GM12878 (cell line): ENCODE measurements at regions not wholly inside any gene's neighbourhood (a gene's known extent, or its start where the extent isn't known, plus 50 kb on each side); places are given as distances from the start of the nearest gene placed in this dataset.

Source experiments
- BACH1 ChIP-seq: fragments of 450-650 bp; IDR thresholded peaks from 2 replicates; pipeline ENCODE4 v1.6.1; 2017; ENCODE audit warnings: mild to moderate bottlenecking, borderline replicate concordance
- MYC ChIP-seq: IDR thresholded peaks from 2 replicates; pipeline ENCODE4 v1.6.1; 2011; ENCODE audit warnings: mild to moderate bottlenecking, low read length, moderate library complexity, inconsistent platforms; ENCODE audit not compliant: insufficient read depth, insufficient replicate concordance, insufficient read length, severe bottlenecking
- TF ChIP-seq, protein P1 (sequence below): IDR thresholded peaks from 2 replicates; pipeline ENCODE4 v1.6.1; 2012; ENCODE audit warnings: low read depth, low read length, improper control_type of control experiment

DNA sequence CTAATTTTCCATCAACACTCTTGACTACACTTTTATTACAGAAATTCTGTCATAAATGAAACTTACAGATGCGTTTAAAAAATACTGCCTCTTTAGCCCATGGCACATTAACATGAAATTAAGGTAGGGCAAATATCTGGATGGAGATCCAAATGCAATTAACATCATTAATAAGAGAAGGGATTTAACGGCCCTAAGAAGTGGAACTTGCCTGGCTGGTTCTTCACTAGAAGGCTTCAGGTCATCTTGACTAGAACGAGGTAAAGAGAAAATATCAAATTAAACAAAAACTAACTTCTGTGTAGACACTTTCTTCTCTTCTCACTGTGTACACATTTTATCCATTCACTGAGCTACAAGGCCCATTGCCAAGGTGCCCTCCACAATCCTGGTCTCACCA is 1093.4 kb downstream of the EFNB2 start:
- TF ChIP-seq MYC = no peak
- TF ChIP-seq, protein P1, sequence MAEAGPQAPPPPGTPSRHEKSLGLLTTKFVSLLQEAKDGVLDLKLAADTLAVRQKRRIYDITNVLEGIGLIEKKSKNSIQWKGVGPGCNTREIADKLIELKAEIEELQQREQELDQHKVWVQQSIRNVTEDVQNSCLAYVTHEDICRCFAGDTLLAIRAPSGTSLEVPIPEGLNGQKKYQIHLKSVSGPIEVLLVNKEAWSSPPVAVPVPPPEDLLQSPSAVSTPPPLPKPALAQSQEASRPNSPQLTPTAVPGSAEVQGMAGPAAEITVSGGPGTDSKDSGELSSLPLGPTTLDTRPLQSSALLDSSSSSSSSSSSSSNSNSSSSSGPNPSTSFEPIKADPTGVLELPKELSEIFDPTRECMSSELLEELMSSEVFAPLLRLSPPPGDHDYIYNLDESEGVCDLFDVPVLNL = no peak
- TF ChIP-seq BACH1 = no peak
